AG04449 (cell line): ENCODE measurements at regions not wholly inside any gene's neighbourhood (a gene's known extent, or its start where the extent isn't known, plus 50 kb on each side); places are given as distances from the start of the nearest gene placed in this dataset.

ENCODE experiments used
- CTCF ChIA-PET: fragments of 350-600 bp; formaldehyde crosslinking; extraction: SDS; loops from one replicate; lab custom pipeline; 2021; ENCODE audit warnings: antibody characterized with exemption; lab: Yijun Ruan, JAX
- POLR2A ChIA-PET: fragments of 400-600, 350-600 bp; formaldehyde crosslinking; extraction: SDS; loops from one replicate; lab custom pipeline; 2020; ENCODE audit warnings: antibody characterized with exemption, inconsistent platforms; lab: Yijun Ruan, JAX
- DNase-seq: peaks from one replicate; pipeline ENCODE4 v3.0.0-alpha.2; 2010; ENCODE audit warnings: low read depth, low spot score
- H3K4me3 ChIP-seq: 2 replicates; pipeline ENCODE4 v1.5.1; 2011; ENCODE audit warnings: low read depth, mild to moderate bottlenecking, control low read depth, low read length
- CTCF ChIP-seq: IDR thresholded peaks from one replicate; pipeline ENCODE4 v1.5.1; 2011; ENCODE audit warnings: mild to moderate bottlenecking, moderate library complexity, low read length, control low read depth, inconsistent platforms; ENCODE audit not compliant: insufficient read depth; ENCODE audit errors: missing control alignments

DNA sequence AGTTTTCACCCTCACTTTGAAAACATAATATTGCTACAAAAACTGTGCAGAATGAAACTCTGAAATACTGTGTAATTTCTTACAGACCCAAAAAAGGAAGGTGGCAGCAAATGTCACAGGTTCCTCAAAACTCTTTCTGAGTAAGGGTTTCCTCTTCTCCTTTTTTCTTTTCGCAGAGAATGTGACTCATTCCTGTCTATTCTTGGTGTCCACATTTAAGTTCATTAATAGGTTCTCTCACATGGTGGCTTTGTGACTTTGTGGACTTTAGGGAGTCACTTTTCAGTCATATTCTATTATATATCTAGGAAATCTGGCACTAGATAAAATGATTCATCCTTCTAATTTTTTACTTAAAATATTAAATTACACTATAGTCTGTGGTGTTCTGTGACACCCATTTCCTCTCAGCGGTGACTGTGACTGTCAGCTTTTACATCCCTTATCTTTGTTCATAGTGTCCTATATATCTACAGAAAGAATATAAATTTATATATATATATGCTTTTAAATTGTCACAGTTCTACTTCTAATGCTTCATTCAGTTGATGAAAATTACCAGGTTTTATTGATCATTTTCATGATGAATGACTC, 126.8 kb upstream of the HCRTR2 start:
- CTCF ChIA-PET: no interaction called here
- DNase-seq: no peak
- no peak for TF ChIP-seq CTCF
- POLR2A ChIA-PET: no interaction called here
- no peak overlapping the region for H3K4me3 ChIP-seq

- no peak overlapping the region for H3K4me3 ChIP-seq
- ChIA-PET CTCF (no interaction called here), POLR2A (no interaction called here)
- no peak for DNase-seq
- no peak for TF ChIP-seq CTCF
These were observed 124.4 kb upstream of the HCRTR2 start for GRCh38 chr6:55049866-55050265.

- TF ChIP-seq CTCF: no peak
- ChIA-PET POLR2A (no interaction called here), CTCF (no interaction called here)
- no peak for DNase-seq
- no peak overlapping the region for H3K4me3 ChIP-seq
These were observed 121.5 kb upstream of the HCRTR2 start for GRCh38 chr6:55052846-55053245.

GRCh38 chr6:55058682-55059081, 115.6 kb upstream of the HCRTR2 start:
- DNase-seq: no peak
- CTCF ChIA-PET: interaction anchor here (0.6 kb wide), 1 partner anchor 25 kb away, joined by 3 read pairs; no protein-coding TSS in a partner anchor
- POLR2A ChIA-PET: no interaction called here
- no peak overlapping the region for H3K4me3 ChIP-seq
- TF ChIP-seq CTCF: no peak

DNA sequence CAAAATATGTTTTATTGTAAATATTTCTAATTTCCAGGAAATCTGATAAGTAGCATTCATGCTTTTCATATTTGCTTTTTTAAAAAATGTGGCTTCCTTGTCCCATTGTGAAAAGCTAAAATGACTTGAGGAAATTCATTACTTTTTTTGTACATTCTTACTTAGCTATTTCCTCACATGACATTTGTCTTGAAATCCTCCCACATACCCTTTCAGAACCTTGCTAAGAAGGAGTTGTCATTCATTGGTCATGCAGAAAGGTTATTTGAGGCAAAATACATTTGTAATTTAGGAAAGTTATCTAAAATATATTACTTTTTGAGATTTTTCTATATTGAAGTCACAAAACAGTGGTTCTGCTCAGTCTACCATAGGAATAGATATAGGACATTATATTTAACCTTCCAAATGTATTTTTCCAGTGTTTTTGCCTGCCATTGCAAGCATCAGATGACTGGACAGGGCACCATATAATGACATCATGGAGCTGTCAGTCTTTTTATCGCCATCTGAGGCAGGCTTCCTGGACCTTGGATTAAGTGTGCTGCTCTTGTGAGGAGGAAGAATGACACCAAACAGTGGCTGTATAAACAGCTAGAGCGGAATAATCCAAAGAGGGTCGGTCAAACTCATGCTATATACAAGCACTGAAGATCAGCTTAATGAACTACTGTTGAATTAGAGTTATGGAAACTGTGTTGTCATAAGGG, 109.4 kb upstream of the HCRTR2 start:
- no peak for DNase-seq
- ChIA-PET CTCF (interaction anchor here (0.9 to 3.2 kb wide), 5 partner anchors 210 to 1104 kb away, joined by 3 to 14 read pairs (median 3); no protein-coding TSS in a partner anchor), POLR2A (no interaction called here)
- H3K4me3 ChIP-seq: no peak overlapping the region
- no peak for TF ChIP-seq CTCF

DNA sequence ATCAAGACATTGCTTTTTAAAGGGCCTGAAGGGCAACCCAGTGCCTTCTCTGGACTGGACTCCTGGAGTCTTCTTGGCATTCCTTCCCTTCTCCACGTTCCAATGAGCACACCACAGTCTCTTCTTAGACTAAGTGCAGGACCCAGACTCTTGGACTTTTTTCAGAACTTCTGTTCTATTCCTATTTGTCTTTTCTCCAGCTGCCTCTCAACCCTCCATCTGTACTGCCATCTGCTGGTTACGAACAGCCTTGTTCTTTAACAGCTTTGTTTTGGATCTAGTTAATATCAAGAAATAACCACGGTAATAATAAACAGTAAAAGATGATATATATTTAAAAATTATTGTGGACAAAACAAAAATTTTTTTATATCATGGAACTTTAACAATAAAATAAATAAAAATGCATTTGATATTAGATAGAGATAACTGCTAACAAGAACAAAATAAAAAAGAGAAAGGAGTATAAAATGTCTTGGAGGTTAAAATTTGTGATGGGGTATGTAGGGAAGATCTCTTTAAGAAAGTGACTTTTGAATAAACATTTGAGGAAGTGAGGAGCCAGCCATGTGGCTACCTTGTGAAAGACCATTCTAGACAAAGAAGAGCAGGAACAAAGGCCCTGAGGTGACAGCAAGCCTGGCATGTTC, 105.1 kb upstream of the HCRTR2 start:
- POLR2A ChIA-PET: no interaction called here
- CTCF ChIA-PET: interaction anchor here (0.5 to 2.2 kb wide), 12 partner anchors 9 to 1084 kb away, joined by 3 to 38 read pairs (median 4); no protein-coding TSS in a partner anchor

More for the DNA sequence above, 105.1 kb upstream of the HCRTR2 start:
- DNase-seq: no peak
- peak; percentile 59 for TF ChIP-seq CTCF
- H3K4me3 ChIP-seq: no peak overlapping the region
